Gastrocnemius medialis (tissue), 4 donors: ENCODE measurements at regions not wholly inside any gene's neighbourhood (a gene's known extent, or its start where the extent isn't known, plus 50 kb on each side); places are given as distances from the start of the nearest gene placed in this dataset.

Experiments
- CTCF ChIP-seq, 5 experiments: fragments of 450-650 bp in 3 of 5; fragments of 200-600 bp in 2 of 5; sonication (generic) in 2 of 5; IDR thresholded peaks in 4 of 5; conservative IDR thresholded peaks in 1 of 5; 1 replicate in 4 of 5; 2 replicates in 1 of 5; pipeline ENCODE4 v1.5.1; 2016 to 2019; ENCODE audit warnings: antibody characterized with exemption in 5 of 5, mild to moderate bottlenecking in 3 of 5, moderate library complexity in 3 of 5
- POLR2A ChIP-seq, 2 donors: fragments of 450-650 bp; IDR thresholded peaks; one replicate each; pipeline ENCODE4 v1.6.1; 2017; ENCODE audit warnings: antibody characterized with exemption in 2 of 2, mild to moderate bottlenecking in 2 of 2, moderate library complexity in 2 of 2

DNA sequence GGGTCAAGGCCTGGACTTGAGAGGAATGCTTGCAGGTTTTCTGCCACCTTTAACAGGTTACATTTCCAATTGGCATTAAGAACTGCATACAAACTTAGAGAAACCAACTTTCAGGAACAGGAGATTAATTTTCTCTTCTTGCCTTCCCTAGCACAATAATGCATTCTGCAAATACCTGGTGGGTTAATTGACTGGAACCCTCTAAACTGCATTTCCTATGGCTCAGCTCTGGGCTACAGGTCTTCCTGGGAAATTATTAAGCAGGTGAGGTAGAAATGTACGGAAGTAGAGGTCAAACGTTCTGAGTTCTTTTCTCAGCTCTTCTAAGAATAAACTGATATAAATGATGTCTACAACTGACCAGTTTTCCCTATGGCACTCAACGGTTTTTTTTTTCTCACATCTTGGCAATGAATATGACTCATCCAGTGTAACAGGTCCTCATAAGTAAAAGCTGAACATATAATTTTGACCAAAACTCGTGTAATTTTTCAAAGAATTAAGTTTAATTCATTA is 144.9 kb upstream of the PELI2 start:
- TF ChIP-seq CTCF (IDR thresholded peaks at IDR 0.05 in 4 of 5, conservative IDR thresholded peaks at IDR 0.05 in 1 of 5) (no peak), POLR2A (IDR thresholded peaks at IDR 0.05) (no peak)
